Activated CD4-positive, alpha-beta T cell treated with anti-CD3 and anti-CD28 coated beads for 36 hours (primary cell): ENCODE measurements at regions not wholly inside any gene's neighbourhood (a gene's known extent, or its start where the extent isn't known, plus 50 kb on each side); places are given as distances from the start of the nearest gene placed in this dataset.
"Not testable (repeated sequence)": the region's sequence is repeated elsewhere in the genome, so short reads cannot be mapped to it uniquely, and the experiment has no call there.

Source experiments
- ATAC-seq: fragments of 200-7000 bp; cut with Tn5 transposase; one replicate; pipeline ENCODE4 v1.10.0; 2021; ENCODE audit warnings: mild to moderate bottlenecking, moderate library complexity
- CTCF ChIA-PET: fragments of 350-600 bp; sonication (Branson Sonifier 250); formaldehyde crosslinking; loops from one replicate; lab custom pipeline; 2021; ENCODE audit warnings: antibody characterized with exemption; lab: Charles Lee
- POLR2A ChIA-PET: fragments of 350-600 bp; sonication (Branson Sonifier 250); formaldehyde crosslinking; loops from one replicate; lab custom pipeline; 2021; ENCODE audit warnings: antibody characterized with exemption, inconsistent platforms; lab: Charles Lee
- DNase-seq: peaks from one replicate; pipeline ENCODE4 v3.0.0-alpha.2; 2020
- H3K27ac Mint-ChIP-seq: one replicate; pipeline ENCODE4 v1.8.0; 2021; ENCODE audit warnings: mixed read lengths
- H3K27me3 Mint-ChIP-seq: one replicate; pipeline ENCODE4 v1.8.0; 2021; ENCODE audit warnings: mixed read lengths
- H3K36me3 Mint-ChIP-seq: one replicate; pipeline ENCODE4 v1.8.0; 2021; ENCODE audit warnings: low read depth, mixed read lengths
- H3K4me1 Mint-ChIP-seq: one replicate; pipeline ENCODE4 v1.8.0; 2021; ENCODE audit warnings: mixed read lengths
- H3K4me3 Mint-ChIP-seq: one replicate; pipeline ENCODE4 v1.8.0; 2021; ENCODE audit warnings: mild to moderate bottlenecking, moderate library complexity, mixed read lengths
- H3K9me3 Mint-ChIP-seq: one replicate; pipeline ENCODE4 v1.8.0; 2021; ENCODE audit warnings: low read depth, mixed read lengths
- intact Hi-C, 2 experiments: fragments of 100-400 bp; cut with DNase I in 1 of 2; cut with micrococcal nuclease in 1 of 2; formaldehyde crosslinking; loops; one replicate each; pipeline versions ENCODE4 v1.14.2 to v1.15.1; 2022 to 2024; cut with DNase I, micrococcal nuclease

DNA sequence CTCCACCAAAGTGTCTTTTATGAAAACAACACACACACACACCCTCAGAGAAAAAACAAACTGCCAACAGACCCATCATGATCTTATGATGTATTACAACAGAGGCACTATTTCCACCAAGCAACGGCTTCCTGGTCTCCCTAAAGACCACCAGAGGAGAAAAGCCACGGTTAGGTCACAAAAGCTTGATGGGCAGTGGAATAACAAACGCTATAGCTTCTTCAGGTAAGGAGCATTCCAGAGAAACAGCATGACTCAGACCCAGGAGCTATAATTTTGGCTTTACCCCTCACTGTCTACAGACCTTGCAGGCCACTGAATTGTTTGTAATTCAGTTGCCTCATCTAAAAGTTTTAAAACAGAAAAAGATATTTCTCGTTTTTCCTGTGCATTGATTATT is 105.7 kb upstream of the GPR141 start:
- Mint-ChIP-seq H3K9me3 (no peaks in the 10 kb centered on the region), H3K4me1 (no peaks in the 10 kb centered on the region), H3K27ac (no peak overlapping the region), H3K36me3 (no peaks in the 10 kb centered on the region), H3K4me3 (no peak overlapping the region), H3K27me3 (peaks cover 11% of the 10 kb centered on the region)
- intact Hi-C loops = no loop called here
- ChIA-PET CTCF (interaction anchor here (1.0 to 1.5 kb wide), 3 partner anchors 17 to 339 kb away, joined by 3 to 5 read pairs (median 4); no protein-coding TSS in a partner anchor), POLR2A (no interaction called here)
- DNase-seq (no peak), ATAC-seq (no peak)

DNA sequence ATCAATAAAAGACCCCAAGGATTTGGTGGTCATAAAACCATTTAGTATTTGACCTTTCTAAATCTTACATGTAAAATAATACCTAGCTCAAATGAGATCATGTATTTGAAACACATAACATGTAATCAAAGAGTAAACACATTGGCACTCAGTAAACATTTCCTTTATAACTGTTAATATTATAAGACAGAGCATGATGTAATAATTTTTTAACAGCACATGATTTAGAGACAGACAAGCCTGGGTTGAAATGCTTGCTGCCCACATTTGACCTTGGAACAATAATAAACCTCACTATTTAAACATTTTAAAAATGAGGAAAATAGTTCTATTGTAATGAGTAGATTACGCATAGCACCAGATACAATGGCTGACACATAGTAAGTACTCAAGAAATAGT is 105.2 kb upstream of the GPR141 start:
- H3K27ac Mint-ChIP-seq = no peak overlapping the region
- CTCF ChIA-PET = interaction anchor here (1.0 to 1.5 kb wide), 3 partner anchors 16 to 339 kb away, joined by 3 to 5 read pairs (median 4); no protein-coding TSS in a partner anchor
- H3K4me1 Mint-ChIP-seq = no peaks in the 10 kb centered on the region
- no peak for ATAC-seq
- H3K9me3 Mint-ChIP-seq = no peaks in the 10 kb centered on the region
- no peak for DNase-seq
- no peak overlapping the region for H3K4me3 Mint-ChIP-seq
- H3K36me3 Mint-ChIP-seq = no peaks in the 10 kb centered on the region
- intact Hi-C loops = no loop called here
- POLR2A ChIA-PET = no interaction called here
- H3K27me3 Mint-ChIP-seq = peaks cover 11% of the 10 kb centered on the region

- no peak for DNase-seq
- Mint-ChIP-seq H3K4me1 (no peaks in the 10 kb centered on the region), H3K27me3 (peaks cover 9% of the 10 kb centered on the region), H3K9me3 (no peaks in the 10 kb centered on the region), H3K4me3 (no peak overlapping the region), H3K27ac (no peak overlapping the region), H3K36me3 (no peaks in the 10 kb centered on the region)
- ATAC-seq = no peak
- CTCF ChIA-PET = interaction anchor here (0.7 kb wide), 1 partner anchor 13 kb away, joined by 3 read pairs; no protein-coding TSS in a partner anchor
- intact Hi-C loops = no loop called here
- POLR2A ChIA-PET = no interaction called here
These were observed 103.2 kb upstream of the GPR141 start for GRCh38 chr7:37580376-37580775.

GRCh38 chr7:37584651-37585463 is 98.7 kb upstream of the GPR141 start:
- H3K9me3 Mint-ChIP-seq, H3K4me1 Mint-ChIP-seq, ATAC-seq, DNase-seq, H3K4me3 Mint-ChIP-seq, intact Hi-C loops, POLR2A ChIA-PET, H3K36me3 Mint-ChIP-seq, H3K27ac Mint-ChIP-seq: not testable (repeated sequence)
- CTCF ChIA-PET = interaction anchor here (0.6 kb wide), 1 partner anchor 123 kb away, joined by 4 read pairs; no protein-coding TSS in a partner anchor
- H3K27me3 Mint-ChIP-seq = peaks cover 21% of the 10 kb centered on the region

DNA sequence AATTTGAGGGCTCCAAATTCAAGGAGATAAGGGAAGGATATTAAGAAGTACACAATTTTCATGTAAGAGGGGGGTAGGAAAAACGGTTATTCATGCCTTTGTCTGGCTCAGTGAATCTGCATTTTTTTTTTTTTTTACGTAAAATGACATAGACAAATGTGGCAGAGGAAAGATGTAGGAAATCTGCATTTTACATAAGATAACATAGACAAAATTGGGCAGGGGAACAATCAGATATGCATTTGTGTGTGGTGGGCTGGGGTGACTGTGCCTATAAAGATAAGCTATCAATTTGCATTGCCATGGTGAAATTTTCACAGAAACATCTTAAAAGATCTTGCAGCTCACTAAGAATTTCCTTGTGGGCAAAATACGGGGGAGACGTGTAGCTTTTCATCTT is 92.7 kb upstream of the GPR141 start:
- no peak overlapping the region for H3K4me3 Mint-ChIP-seq
- no peak overlapping the region for H3K27ac Mint-ChIP-seq
- H3K27me3 Mint-ChIP-seq = peaks cover 20% of the 10 kb centered on the region
- ChIA-PET POLR2A (no interaction called here), CTCF (no interaction called here)
- ATAC-seq = no peak
- intact Hi-C loops = no loop called here
- H3K9me3 Mint-ChIP-seq = peaks cover 1% of the 10 kb centered on the region
- DNase-seq = no peak
- H3K4me1 Mint-ChIP-seq = no peaks in the 10 kb centered on the region
- H3K36me3 Mint-ChIP-seq = no peaks in the 10 kb centered on the region

DNA sequence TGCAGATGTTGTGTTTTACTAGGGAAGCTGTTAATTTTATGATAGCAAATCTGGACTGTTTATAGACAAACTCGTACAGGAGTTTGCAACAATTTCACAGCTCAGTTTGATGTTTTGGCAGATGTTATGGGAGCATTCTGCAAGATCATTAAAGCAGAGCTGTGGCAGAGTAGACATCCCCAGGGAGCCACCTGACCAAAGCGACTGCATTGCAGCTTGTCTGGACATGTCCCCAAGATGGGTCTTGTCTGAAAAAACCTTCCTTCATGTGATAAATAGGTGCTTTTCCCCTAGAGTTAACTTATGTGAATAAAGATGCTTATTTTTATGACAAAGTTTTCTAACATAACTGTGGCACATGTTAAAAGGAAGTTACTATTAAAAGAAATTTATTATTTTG is 91.2 kb upstream of the GPR141 start:
- Mint-ChIP-seq H3K36me3 (no peaks in the 10 kb centered on the region), H3K27ac (no peak overlapping the region), H3K4me1 (no peaks in the 10 kb centered on the region), H3K4me3 (no peak overlapping the region), H3K9me3 (peaks cover 1% of the 10 kb centered on the region), H3K27me3 (peaks cover 20% of the 10 kb centered on the region)
- ATAC-seq = no peak
- intact Hi-C loops = no loop called here
- ChIA-PET POLR2A (no interaction called here), CTCF (interaction anchor here (0.6 kb wide), 1 partner anchor 1445 kb away, joined by 3 read pairs; no protein-coding TSS in a partner anchor)
- DNase-seq = no peak

DNA sequence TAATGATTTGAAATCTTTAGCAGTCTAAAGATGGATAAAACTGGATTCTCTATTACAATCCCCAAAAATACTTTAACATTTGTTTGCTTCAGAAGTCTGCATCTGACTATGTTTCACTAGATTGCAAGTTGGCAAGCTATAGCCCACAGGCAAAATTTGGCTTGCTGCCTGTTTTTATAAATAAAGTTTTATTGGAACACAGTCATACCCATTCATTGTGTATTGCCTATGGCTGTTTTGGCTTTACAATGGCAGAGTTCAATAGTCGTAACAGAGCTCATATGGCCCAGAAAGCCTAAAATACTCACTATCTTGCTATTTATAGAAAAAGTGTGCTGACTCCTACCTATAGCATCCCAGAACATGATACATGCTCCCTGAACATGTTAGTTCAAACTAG is 89.0 kb upstream of the GPR141 start:
- Mint-ChIP-seq H3K4me3 (no peak overlapping the region), H3K4me1 (no peaks in the 10 kb centered on the region), H3K36me3 (no peaks in the 10 kb centered on the region), H3K27ac (no peak overlapping the region), H3K9me3 (no peaks in the 10 kb centered on the region), H3K27me3 (peaks cover 11% of the 10 kb centered on the region)
- DNase-seq (no peak), ATAC-seq (no peak)
- intact Hi-C loops = no loop called here
- ChIA-PET POLR2A (no interaction called here), CTCF (interaction anchor here (1.5 kb wide), 1 partner anchor 16 kb away, joined by 5 read pairs; no protein-coding TSS in a partner anchor)

- ChIA-PET CTCF (no interaction called here), POLR2A (no interaction called here)
- no peak for DNase-seq
- intact Hi-C loops = no loop called here
- ATAC-seq = no peak
- Mint-ChIP-seq H3K27ac (no peak overlapping the region), H3K4me3 (no peak overlapping the region), H3K4me1 (no peaks in the 10 kb centered on the region), H3K9me3 (no peaks in the 10 kb centered on the region), H3K36me3 (no peaks in the 10 kb centered on the region), H3K27me3 (peaks cover 5% of the 10 kb centered on the region)
These were observed 84.7 kb upstream of the GPR141 start for GRCh38 chr7:37598824-37599223.

DNA sequence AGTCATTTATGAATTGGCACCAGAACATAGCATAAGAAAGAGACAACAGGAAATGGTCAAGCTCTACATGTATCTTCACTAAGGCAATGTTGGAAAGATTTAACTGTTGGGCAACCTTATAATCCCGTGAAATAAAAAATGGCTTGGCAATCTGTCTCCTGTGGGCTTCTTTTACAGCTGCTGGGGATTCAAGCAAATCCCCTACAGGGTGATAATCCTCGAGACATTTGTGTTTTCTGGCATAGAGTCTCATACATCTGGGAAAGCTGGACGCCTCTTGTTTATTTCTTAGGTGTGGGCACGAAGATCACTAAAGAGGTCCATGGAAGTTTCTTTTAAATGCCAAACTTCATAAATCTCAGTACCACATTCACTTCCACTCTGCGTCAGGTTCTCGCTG is 82.2 kb upstream of the GPR141 start:
- CTCF ChIA-PET = no interaction called here
- H3K4me1 Mint-ChIP-seq = no peaks in the 10 kb centered on the region
- no peak overlapping the region for H3K27ac Mint-ChIP-seq
- POLR2A ChIA-PET = no interaction called here
- ATAC-seq = no peak
- H3K9me3 Mint-ChIP-seq = no peaks in the 10 kb centered on the region
- intact Hi-C loops = no loop called here
- DNase-seq = no peak
- no peak overlapping the region for H3K4me3 Mint-ChIP-seq
- H3K27me3 Mint-ChIP-seq = peaks cover 5% of the 10 kb centered on the region
- H3K36me3 Mint-ChIP-seq = no peaks in the 10 kb centered on the region

GRCh38 chr7:37604078-37604477 is 79.5 kb upstream of the GPR141 start:
- no peaks in the 10 kb centered on the region for H3K4me1 Mint-ChIP-seq
- CTCF ChIA-PET = no interaction called here
- H3K9me3 Mint-ChIP-seq = no peaks in the 10 kb centered on the region
- no peak overlapping the region for H3K27ac Mint-ChIP-seq
- no peak overlapping the region for H3K4me3 Mint-ChIP-seq
- DNase-seq = no peak
- no peak for ATAC-seq
- intact Hi-C loops = no loop called here
- H3K27me3 Mint-ChIP-seq = peaks cover 9% of the 10 kb centered on the region
- no peaks in the 10 kb centered on the region for H3K36me3 Mint-ChIP-seq
- POLR2A ChIA-PET = no interaction called here

- H3K4me1 Mint-ChIP-seq, CTCF ChIA-PET, POLR2A ChIA-PET, H3K4me3 Mint-ChIP-seq, H3K36me3 Mint-ChIP-seq, H3K9me3 Mint-ChIP-seq, DNase-seq, H3K27me3 Mint-ChIP-seq, intact Hi-C loops, ATAC-seq, H3K27ac Mint-ChIP-seq: not testable (repeated sequence)
These were observed 66.2 kb upstream of the GPR141 start for GRCh38 chr7:37617406-37617805.

- intact Hi-C loops = no loop called here
- Mint-ChIP-seq H3K4me1 (no peaks in the 10 kb centered on the region), H3K36me3 (no peaks in the 10 kb centered on the region), H3K9me3 (peaks cover 17% of the 10 kb centered on the region), H3K27me3 (peaks cover 20% of the 10 kb centered on the region), H3K4me3 (no peak overlapping the region), H3K27ac (no peak overlapping the region)
- DNase-seq (no peak), ATAC-seq (no peak)
- CTCF ChIA-PET = no interaction called here
- POLR2A ChIA-PET = no interaction called here
These were observed 50.5 kb upstream of the GPR141 start for GRCh38 chr7:37633048-37633447.
